Thyroid gland (tissue), 4 donors: ENCODE measurements at regions not wholly inside any gene's neighbourhood (a gene's known extent, or its start where the extent isn't known, plus 50 kb on each side); places are given as distances from the start of the nearest gene placed in this dataset.

Source experiments
- POLR2A ChIP-seq, 2 donors: fragments of 450-650 bp; IDR thresholded peaks; one replicate each; pipeline ENCODE4 v1.6.1; 2017; ENCODE audit warnings: antibody characterized with exemption in 2 of 2, mild to moderate bottlenecking in 2 of 2, moderate library complexity in 1 of 2
- TF ChIP-seq, protein P1 (sequence below), 6 experiments: fragments of 200-600 bp in 3 of 6; fragments of 450-650 bp in 3 of 6; sonication (generic) in 3 of 6; IDR thresholded peaks; one replicate each; pipeline ENCODE4 v1.5.1; 2016 to 2019; ENCODE audit warnings: antibody characterized with exemption in 6 of 6, mild to moderate bottlenecking in 2 of 6, inconsistent platforms in 1 of 6, moderate library complexity in 1 of 6

DNA sequence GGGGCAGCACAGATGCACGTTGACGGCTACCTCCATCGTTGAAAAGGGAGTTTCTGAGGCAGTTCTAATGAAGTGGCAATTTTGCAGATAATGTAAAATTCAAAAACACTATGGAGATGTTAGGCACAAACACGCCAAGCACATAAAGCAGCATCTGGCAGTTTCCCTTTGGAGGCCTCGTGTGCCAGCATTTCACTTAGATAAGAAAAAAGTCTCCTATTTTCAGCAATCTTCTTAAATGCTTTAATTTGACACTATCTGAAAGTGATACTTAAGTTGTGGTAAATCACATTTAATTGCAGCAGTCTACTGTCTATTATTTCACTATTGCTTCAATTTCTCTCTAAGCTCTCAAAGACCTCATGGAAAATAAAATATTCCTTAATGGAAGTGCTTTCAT is 125.3 kb upstream of the PROKR2 start:
- TF ChIP-seq, protein P1, sequence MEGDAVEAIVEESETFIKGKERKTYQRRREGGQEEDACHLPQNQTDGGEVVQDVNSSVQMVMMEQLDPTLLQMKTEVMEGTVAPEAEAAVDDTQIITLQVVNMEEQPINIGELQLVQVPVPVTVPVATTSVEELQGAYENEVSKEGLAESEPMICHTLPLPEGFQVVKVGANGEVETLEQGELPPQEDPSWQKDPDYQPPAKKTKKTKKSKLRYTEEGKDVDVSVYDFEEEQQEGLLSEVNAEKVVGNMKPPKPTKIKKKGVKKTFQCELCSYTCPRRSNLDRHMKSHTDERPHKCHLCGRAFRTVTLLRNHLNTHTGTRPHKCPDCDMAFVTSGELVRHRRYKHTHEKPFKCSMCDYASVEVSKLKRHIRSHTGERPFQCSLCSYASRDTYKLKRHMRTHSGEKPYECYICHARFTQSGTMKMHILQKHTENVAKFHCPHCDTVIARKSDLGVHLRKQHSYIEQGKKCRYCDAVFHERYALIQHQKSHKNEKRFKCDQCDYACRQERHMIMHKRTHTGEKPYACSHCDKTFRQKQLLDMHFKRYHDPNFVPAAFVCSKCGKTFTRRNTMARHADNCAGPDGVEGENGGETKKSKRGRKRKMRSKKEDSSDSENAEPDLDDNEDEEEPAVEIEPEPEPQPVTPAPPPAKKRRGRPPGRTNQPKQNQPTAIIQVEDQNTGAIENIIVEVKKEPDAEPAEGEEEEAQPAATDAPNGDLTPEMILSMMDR (IDR thresholded peaks at IDR 0.05), result no peak
- no peak for TF ChIP-seq POLR2A (IDR thresholded peaks at IDR 0.05)
